NCI-H2227 (cell line): ENCODE measurements at regions not wholly inside any gene's neighbourhood (a gene's known extent, or its start where the extent isn't known, plus 50 kb on each side); places are given as distances from the start of the nearest gene placed in this dataset.

ENCODE experiments used
- DNase-seq: peaks from one replicate; lab custom pipeline; 2025; ENCODE audit not compliant: unreplicated experiment; lab: John Stamatoyannopoulos, UW

DNA sequence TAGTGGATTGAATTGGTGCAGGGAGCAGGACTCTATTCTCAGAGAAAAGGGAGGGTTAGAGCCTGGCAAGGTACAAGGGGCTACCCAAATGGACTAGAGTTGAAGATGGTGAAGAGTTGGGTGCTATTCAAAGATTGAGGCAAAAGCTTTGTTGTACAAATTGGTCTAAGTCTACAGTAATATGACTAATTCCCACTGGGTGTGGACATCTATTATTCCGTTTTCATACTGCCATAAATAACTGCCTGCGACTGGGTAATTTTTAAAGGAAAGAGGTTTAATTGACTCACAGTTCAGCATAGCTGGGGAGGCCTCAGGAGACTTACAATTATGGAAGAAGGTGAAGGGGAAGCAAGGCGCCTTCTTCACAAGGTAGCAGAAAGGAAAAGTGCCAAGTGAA lies 266.3 kb downstream of the TPBG start:
- DNase-seq: no peak

GRCh38 chr6:82641677-82642076 lies 278.1 kb downstream of the TPBG start:
- DNase-seq: no peak

DNA sequence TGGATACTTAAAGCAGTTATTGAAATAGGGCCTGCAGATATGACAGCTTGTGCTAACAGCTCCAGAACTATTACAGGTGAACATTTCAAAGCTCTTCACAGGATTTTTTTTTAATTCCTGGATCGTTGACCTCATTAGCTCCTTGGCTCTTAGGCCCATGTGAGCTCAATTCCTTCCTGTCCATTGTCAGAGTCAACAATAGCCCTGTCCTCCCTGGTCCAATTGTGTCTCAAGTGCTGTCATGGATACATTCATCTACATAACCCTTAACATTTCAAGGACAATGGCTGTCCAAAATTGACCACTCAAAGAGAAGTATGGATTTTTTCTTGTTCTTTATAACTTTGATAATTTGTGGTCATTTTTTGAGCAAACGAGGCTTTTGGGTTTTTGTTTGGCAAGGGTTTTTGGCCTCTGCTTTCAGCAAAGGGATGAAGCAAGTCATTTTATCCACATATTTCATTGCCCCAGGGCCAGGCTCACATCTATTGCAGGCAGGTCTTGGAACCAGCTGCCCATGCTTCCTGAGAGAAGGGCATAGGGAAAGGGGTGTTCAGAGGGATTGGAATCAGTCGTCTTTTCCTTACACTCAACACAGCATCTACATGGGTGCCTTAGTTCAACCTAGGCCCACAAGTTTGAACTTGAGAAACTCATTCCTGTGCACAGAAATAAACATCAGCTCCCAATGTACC lies 282.1 kb downstream of the TPBG start:
- no peak for DNase-seq

- DNase-seq: no peak
Measured at GRCh38 chr6:82646231-82646615, 282.6 kb downstream of the TPBG start.

- DNase-seq: no peak
Measured at GRCh38 chr6:82651845-82652335, 288.3 kb downstream of the TPBG start.

DNA sequence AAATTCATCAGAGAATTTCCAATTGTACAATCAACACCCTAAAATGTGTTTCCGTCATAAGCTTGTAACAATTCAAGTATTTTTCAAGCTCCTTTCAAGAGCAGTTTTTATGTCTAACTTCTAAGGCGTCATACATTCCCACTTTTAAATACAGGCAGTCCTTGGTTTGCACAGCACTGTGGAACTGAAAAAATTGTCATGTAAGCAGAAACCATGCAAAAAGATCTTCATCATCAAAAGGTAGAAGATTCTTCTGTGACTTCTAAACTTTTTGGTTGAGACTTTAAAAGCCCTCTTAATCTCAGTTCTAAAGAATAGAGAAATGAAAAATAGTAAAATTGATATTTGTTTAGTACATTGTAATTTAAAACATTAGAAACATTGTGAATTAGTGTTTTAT lies 315.6 kb downstream of the TPBG start:
- no peak for DNase-seq

DNA sequence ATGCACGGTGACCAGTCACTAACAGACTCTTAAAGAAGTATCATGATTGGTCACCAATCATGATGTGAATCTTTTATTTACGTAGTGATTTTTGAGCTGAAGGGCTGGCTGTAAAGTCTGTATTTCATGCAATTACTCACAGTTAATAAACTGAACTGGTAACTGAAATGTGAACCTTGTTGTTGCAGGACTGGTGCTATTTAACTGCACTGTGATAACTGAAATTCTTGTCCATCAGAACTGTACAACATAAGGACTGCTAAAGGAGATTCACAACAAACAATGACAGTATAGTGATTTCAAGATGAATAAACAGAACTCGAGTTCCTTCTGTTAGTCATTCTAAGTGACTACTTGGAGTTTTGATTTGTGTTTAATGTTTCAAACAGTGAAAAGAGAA lies 316.6 kb downstream of the TPBG start:
- no peak for DNase-seq

GRCh38 chr6:82681119-82681714 lies 317.6 kb downstream of the TPBG start:
- DNase-seq: no peak

DNA sequence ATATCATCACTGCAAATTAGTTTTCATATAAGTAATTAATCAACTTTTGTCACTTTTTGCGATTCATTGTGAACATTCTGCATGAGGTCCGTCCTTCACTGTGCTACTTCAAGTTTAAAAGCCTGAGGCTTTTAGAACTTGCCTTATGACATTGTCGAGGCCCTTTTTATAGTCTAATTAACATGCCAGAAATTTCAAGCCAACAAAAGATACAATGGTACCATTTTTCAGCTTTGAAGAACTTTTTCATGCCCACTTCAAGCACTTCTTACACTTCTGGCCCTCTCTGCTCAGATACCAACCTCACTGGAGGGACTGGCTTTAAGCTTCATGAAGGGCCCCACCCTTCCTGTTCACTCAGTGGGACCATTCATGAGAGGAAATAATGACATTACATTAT lies 323.1 kb downstream of the TPBG start:
- no peak for DNase-seq

GRCh38 chr6:82687855-82688254 lies 324.2 kb downstream of the TPBG start:
- no peak for DNase-seq

DNA sequence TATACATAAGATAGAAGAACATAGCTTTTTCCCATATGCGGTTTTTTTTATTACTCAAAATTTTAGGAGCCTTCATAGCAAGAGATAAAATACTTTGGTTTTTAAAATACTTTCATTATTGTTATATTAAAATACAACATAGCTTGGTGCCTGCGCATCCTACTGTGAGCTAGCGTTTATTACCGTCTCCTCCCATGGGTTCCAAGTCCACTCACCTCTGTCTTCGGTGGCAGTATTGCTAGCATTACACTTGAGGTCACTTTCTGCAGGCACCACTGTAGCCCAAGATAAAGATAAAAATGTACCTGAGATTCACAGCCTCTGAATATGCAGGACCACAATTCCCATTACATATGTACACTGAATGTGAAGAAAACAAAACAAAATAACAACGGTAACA lies 326.7 kb downstream of the TPBG start:
- no peak for DNase-seq

- DNase-seq: no peak
Measured at GRCh38 chr6:82691997-82692396, 328.4 kb downstream of the TPBG start.

DNA sequence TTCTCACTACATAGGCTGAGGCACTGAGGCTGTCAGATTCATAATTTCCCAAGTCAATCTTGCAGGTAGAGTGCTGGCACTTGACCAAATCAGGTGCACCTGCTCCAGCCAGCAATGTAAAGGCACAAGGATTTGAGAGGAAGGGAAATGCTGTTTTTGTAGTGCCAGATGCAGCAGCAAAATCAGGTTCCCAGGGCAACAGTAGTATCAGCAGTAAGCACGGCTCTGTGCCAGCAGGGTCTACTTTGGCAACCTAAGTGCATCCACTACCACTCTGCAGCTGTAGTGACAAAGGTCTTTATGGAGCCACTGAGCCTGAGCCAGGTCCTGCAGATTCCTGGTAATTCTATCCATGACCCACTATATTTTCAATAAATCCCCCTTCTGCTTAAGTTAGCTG lies 329.5 kb downstream of the TPBG start:
- no peak for DNase-seq

GRCh38 chr6:82701341-82701740 lies 337.7 kb downstream of the TPBG start:
- DNase-seq: no peak

GRCh38 chr6:82702574-82702973 lies 339.0 kb downstream of the TPBG start:
- DNase-seq: no peak

DNA sequence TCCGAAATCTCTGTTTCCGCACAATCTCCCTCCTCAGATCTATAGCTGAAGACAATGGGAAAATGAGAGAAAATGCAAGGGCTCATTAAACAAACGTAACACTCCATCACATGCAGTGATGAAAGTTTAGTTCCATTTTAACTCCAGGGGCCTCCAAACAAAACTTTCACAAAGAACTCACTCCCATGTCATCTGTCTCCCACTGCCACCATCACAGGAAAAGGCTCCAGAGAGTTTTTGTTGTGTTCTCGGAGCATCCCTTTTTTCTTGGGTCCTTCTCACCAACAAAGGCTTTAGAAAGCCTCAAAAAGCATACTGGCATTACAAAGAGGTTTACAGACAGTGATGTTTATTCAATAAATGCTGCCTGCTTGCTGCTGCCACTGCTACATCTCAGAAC lies 339.6 kb downstream of the TPBG start:
- DNase-seq: no peak

GRCh38 chr6:82704045-82704444 lies 340.4 kb downstream of the TPBG start:
- DNase-seq: no peak

GRCh38 chr6:82705579-82705978 lies 342.0 kb downstream of the TPBG start:
- DNase-seq: no peak

DNA sequence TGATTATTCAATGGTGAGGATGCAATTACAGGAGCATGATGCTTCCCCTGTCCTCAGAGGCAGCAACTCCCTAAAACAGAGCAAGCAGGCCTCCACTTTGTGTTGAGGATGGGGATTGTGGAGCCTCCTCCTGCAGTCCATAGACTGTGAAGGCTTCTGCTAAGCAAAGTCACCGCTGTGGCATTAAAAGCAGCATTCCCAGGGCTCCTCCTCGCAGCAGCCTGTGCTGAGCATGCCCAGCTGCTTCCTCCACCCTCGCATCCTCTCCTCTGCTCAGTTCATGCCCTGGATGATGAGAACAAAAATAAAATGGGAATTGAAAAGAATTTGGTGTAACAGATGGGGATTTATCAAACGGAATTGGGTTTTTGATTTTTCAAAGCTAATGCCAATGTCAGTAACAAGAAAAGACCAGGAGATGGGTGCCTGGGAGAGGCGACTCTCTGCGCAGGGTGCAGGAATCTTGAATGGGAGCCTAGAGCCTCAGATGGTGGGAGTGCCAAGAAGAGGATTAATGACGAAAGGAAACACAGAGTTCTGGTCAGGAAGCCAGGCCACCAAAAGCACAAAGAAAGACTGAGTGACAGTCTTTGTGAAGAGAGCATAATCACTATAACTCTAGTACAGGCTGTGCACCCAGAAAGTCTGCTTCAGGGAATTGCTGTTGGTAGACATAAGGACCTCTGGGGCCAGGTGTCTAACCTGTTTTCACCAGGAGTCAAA lies 347.6 kb downstream of the TPBG start:
- DNase-seq: no peak

DNA sequence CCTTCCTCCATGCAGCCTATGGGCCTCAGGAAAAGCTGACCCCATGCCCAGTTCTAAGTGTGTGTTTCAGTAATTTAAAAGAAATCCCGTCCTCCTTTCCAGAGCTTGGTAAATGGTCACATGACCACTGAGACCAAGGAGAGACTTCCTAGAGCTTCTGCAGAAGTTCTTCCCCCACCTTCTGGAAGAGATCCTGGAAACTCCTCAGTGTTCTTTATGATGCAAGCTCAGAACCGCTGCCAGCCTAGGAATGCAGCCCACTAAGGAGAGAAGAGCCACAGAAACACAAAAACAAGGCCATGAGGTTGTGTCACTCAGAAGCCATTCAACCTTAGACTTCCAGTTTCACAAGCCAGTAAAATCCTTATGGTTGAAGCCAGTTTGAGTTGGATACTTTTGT lies 348.4 kb downstream of the TPBG start:
- DNase-seq: no peak

GRCh38 chr6:82712389-82712788 lies 348.8 kb downstream of the TPBG start:
- DNase-seq: no peak

- no peak for DNase-seq
Measured at GRCh38 chr6:82712826-82713225, 349.2 kb downstream of the TPBG start.
